Erythroblast (primary cell): ENCODE measurements at regions not wholly inside any gene's neighbourhood (a gene's known extent, or its start where the extent isn't known, plus 50 kb on each side); places are given as distances from the start of the nearest gene placed in this dataset.

Source experiments
- GATA1 ChIP-seq: IDR thresholded peaks from 2 replicates; pipeline ENCODE4 v1.6.1; 2011; ENCODE audit warnings: low read depth, mild to moderate bottlenecking, control low read depth, low read length, moderate library complexity
- POLR2A ChIP-seq: IDR thresholded peaks from 2 replicates; pipeline ENCODE4 v1.6.1; 2011; ENCODE audit warnings: mild to moderate bottlenecking, low read length

DNA sequence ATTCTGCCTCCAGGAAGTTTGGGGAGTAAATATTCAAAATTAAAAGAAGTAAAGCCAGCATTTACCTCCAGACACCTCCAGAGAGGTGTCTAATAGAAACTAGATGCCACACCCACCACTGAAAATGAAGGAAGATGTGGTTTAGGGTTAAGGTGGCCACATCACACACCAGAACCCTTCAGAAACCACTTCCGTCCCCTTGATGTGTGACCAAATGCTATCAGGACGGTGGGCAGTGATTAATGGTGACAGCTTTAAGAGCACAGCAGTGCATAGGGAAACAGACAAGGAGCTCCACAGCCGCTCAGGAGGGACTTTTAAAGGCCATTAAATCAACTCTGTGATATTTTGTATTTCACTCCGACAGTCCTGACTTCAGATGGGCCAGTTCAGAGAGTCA, 295.2 kb downstream of the BRINP1 start:
- TF ChIP-seq POLR2A (no peak), GATA1 (no peak)
